Activated CD8-positive, alpha-beta memory T cell treated with anti-CD3 and anti-CD28 coated beads for 4 hours (primary cell): ENCODE measurements at regions not wholly inside any gene's neighbourhood (a gene's known extent, or its start where the extent isn't known, plus 50 kb on each side); places are given as distances from the start of the nearest gene placed in this dataset.

Experiments used
- DNase-seq, 2 donors: peaks; one replicate each; pipeline ENCODE4 v3.0.0-alpha.2; 2020; ENCODE audit warnings: low read depth in 2 of 2

GRCh38 chr18:37764541-37765288 is 199.1 kb upstream of the CELF4 start:
- DNase-seq = no peak

- DNase-seq = no peak
Measured at GRCh38 chr18:37762076-37762621, 196.6 kb upstream of the CELF4 start.

DNA sequence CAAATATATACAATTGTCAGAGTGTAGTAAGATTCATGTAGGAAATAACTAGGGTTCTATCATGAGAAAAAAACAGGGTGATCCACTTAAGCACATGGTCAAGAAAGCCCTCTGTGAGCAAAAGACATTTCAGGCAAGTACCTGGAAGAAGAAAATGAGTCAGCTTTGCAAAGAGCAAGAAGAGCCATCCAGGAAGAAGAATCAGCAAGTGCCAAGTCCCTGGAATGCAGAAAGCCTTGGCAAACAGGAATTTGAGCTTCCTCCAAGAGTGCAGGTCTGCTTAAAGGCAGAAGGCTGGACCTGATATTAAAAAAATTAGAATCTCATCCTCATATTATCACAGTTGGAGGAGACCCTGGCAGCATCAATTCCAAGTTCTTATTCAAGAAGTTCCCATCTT is 188.5 kb upstream of the CELF4 start:
- no peak for DNase-seq

GRCh38 chr18:37742436-37742835 is 176.8 kb upstream of the CELF4 start:
- DNase-seq = no peak

DNA sequence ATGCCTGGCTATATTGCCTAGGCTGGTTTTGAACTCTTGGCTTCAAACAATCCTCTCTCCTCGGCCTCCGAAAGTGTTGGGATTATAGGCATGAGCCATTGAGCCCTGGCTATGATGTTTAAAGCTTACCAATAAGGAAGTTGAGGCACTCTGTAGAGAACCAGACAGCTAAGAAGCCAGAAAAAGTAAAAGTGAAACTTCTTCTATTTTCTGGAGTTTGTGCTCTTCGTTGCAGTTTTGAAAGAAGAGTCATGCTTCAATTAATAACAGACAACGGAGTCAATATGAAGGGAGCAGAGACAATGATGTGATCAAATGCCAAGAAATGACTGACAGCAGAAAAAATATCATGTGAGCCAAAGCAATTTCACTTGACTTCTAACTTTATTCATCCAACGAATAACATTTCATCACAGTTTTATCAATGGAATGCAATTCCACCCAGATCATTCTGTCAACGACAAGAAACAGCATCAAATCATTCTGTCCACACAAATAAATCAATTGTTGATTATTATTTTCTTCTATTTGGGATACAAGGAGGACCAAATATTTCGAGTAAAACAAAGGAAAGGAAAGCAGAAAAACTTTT is 175.5 kb upstream of the CELF4 start:
- no peak for DNase-seq

DNA sequence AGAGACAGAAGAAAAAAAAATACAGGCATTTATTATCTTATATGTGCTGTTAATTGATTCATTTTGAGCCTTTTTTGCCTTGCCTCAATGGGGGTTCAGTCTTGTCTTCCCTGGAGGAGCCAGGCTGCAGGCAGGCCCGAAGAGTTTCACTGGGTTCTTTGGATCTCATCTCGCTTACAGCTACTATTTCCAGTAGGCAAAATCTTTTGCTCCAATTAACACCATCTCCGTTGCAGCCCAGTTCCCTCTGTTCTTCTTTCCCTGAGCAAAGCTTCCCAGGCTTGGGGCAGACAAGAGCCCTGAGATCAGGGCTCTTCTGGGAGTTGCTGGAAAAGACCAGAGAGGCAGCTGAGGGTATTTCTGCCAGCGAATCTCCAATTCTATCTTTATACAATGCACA is 168.8 kb upstream of the CELF4 start:
- no peak for DNase-seq

GRCh38 chr18:37729716-37730115 is 164.1 kb upstream of the CELF4 start:
- no peak for DNase-seq

DNA sequence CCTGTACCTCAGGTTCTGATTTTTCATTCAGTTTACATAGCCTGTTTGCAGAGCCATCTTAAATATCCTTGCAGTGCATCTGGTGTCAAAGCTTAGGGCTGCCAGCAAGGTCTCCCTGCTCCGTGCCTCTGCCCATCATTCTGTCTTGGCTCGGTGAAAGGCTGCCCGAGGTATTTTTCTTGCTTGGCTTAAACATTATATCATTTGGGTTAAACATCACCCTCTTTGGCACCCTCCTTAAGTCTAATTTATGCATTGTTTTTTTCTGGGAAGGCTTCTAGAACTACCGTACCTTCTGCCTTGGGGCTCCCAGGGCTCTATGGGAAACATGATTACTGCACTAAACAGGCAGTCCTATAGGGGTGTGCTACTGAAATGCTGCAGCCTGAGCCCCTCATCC is 158.6 kb upstream of the CELF4 start:
- DNase-seq = no peak

GRCh38 chr18:37721544-37722522 is 156.2 kb upstream of the CELF4 start:
- DNase-seq = no peak

GRCh38 chr18:37720663-37721062 is 155.1 kb upstream of the CELF4 start:
- no peak for DNase-seq

GRCh38 chr18:37717656-37718055 is 152.1 kb upstream of the CELF4 start:
- no peak for DNase-seq

DNA sequence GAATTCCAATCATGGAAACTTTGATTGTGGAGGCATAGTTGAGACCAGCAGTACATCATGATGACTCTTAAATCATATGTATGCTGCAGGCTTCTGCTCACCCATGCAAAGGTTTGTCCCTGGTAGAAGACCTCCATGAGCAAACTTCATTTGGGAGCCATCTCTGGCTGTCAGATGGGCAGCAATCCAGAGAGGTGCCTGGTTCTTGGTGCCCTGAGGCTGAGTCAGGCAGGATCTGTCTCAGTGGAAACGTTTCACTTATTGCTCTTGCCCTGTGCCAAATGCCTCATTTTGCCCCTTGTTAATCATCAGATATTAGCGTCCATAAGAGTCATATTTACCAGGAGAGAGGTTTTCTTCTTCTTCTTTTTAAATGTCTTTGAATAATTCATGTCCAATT is 151.5 kb upstream of the CELF4 start:
- DNase-seq = no peak

DNA sequence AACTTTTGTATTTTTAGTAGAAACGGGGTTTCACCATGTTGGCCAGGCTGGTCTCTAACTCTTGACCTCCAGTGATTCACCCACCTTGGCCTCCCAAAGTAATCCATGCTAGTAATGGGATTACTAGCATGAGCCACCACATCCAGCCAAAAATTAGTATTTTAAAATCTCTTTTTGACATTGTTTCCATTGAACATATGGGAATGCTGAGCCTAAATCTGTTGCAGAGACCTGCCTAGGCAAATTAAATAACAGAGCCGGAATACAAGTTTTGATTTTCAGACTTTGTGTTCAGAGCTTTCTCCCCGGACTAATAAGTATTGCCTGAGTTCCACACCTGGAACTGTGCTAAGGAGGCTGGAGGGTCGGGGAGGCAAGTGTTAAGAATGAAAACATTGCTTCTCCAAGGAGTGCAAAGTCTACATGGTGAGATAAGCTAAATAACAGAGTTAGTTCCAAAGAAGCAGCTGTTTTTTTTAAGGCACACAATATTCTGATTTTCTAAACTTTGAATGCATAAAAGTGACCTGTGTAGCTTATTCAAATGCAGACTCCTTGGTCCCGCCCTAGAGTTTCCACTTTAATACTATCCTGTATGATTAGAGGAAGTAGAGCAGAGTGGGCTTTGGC is 150.6 kb upstream of the CELF4 start:
- no peak for DNase-seq

DNA sequence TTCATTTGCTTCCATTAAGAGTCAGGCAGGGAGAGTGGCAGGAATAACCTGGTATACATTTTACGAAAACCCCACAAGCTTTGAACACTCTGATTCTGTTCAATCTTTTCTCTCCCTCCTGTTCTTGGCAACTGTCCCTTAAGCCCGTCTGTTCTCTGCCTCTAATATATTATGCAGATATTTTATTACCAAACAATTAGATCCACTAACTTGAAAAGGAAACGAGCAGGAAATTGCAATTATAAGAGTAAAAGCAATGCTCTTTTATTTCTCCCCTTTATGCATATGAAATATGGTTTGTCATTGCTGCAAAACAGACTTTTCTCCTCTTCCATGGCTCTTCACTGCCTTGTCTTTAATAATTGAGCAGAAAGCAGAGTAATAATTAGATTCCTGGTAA is 149.1 kb upstream of the CELF4 start:
- no peak for DNase-seq

DNA sequence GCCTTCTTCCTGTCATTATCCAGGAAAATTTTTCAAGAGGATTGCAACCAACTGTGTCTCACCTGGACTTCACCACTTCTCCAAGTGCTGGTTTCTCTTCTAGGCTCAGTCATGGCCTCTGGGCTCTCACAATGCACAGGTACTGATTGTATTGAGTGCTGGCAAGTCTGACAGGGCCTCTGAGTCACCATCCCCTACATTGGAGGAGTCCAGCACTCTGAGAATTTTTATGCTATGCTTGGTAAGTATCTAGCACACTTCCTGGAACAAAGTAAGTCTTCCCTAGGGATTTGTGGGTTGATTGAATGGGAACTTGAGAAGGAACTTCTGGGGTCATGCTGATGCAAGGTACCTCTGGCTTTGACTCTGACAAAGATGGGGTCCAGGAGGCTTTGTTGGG is 147.2 kb upstream of the CELF4 start:
- DNase-seq = no peak

GRCh38 chr18:37711766-37712505 is 146.3 kb upstream of the CELF4 start:
- DNase-seq = no peak

DNA sequence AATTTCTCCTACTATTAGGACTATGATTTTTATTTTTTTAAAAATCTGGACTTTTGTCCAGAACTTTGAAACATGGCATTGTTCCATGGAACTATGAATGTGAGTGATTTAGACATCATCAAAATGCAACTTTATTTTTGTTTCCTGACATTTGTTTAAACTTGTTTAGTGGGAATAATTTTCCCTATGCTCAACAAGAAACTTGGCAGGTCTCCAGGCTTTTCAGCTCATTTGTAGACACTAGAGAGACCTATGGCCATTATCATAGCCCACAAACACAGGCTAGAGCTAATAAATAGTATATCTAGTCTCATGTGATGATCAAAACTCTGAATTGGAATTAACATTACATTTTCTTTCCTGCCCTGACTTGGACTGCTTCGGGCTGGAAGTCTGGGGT is 145.1 kb upstream of the CELF4 start:
- DNase-seq = no peak

DNA sequence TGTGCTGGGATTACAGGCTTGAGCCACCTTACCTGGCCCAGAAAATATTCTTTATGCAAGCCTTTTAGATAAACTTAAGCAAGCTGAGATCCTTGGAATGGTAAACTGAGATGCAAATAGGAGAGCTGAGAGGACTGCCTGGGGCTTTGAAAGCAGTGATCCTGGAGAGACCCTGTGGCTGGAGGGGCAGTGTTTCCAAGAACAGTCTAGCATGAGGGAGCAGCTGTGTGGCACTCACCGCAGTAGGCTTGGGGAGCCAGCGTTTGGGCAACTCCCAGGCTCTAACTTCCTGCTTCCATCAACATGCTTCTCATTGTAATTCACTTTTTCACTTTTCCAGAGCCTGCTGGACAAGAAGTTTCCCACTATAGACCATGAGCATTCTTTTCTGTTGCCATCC is 144.1 kb upstream of the CELF4 start:
- no peak for DNase-seq

DNA sequence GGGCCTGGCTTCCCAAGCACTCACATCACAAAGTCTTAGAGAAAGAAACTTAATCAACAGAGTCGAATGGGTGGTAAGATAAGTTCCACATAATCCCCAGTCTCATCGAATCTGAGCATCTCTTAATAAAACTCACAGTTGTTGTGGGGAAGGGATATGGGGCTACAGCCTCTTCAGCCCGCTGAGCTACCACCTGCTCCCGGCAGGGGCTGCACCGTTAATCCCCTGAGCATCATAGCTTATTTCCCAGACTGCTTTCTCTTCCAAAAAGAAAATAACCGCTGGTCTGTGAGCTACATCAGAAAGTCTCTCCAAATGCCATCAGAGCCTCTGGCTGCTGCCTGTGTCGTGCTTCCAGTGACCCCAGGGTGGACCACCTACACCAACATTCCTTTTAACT is 139.4 kb upstream of the CELF4 start:
- no peak for DNase-seq

DNA sequence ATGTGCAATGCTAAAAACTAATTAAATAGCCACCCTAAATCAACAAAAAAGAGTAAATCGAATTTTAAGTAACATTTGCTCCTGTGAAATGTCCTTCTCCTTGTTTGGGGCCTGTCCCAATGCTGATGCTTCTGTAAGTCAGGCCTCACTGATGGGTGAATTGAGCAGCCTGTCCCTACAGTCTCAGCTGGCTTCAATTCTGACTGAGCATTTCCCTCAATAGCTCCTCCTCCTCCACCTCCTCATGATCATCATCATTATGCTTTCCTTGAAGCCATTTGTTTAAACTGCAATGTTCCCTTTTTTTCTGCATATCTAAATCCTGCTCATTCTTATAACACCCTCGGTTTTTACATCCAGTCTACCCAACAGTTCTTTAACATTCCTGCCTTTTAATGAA is 137.2 kb upstream of the CELF4 start:
- no peak for DNase-seq

- no peak for DNase-seq
Measured at GRCh38 chr18:37701967-37702366, 136.4 kb upstream of the CELF4 start.
